Subcutaneous abdominal adipose tissue (tissue), 5 donors: ENCODE measurements at regions not wholly inside any gene's neighbourhood (a gene's known extent, or its start where the extent isn't known, plus 50 kb on each side); places are given as distances from the start of the nearest gene placed in this dataset.

Experiments
- H3K27ac ChIP-seq: one replicate; pipeline ENCODE4 v1.7.0; 2013; ENCODE audit warnings: low read depth, mild to moderate bottlenecking, inconsistent platforms, low read length, moderate library complexity
- H3K27me3 ChIP-seq, 5 donors: one replicate each; pipeline ENCODE4 v1.7.0; 2013; ENCODE audit warnings: low read length in 5 of 5, inconsistent platforms in 1 of 5; ENCODE audit not compliant: control insufficient read depth in 5 of 5, insufficient read depth in 4 of 5
- H3K36me3 ChIP-seq, 5 donors: one replicate each; pipeline ENCODE4 v1.7.0; 2013; ENCODE audit warnings: low read length in 5 of 5; ENCODE audit not compliant: control insufficient read depth in 5 of 5, insufficient read depth in 5 of 5
- H3K4me1 ChIP-seq, 5 donors: one replicate each; pipeline ENCODE4 v1.7.0; 2013; ENCODE audit warnings: low read length in 5 of 5, mild to moderate bottlenecking in 3 of 5, moderate library complexity in 1 of 5; ENCODE audit not compliant: control insufficient read depth in 5 of 5, insufficient read depth in 5 of 5
- H3K4me3 ChIP-seq, 5 donors: one replicate each; pipeline ENCODE4 v1.7.0; 2013; ENCODE audit warnings: low read length in 5 of 5, low read depth in 1 of 5
- H3K9ac ChIP-seq, 5 donors: one replicate each; pipeline ENCODE4 v1.7.0; 2013; ENCODE audit warnings: low read length in 5 of 5, mild to moderate bottlenecking in 4 of 5, moderate library complexity in 3 of 5
- H3K9me3 ChIP-seq, 5 donors: one replicate each; pipeline ENCODE4 v1.7.0; 2013; ENCODE audit warnings: low read length in 5 of 5; ENCODE audit not compliant: control insufficient read depth in 5 of 5
- donor health status: healthy.
- donor health status: healthy.
- donor health status: healthy.
- donor health status: healthy.
- donor health status: healthy.

- no peak overlapping the region for H3K4me3 ChIP-seq
- H3K27me3 ChIP-seq: no peaks in the 10 kb centered on the region
- no peaks in the 10 kb centered on the region for H3K36me3 ChIP-seq
- H3K9me3 ChIP-seq: no peaks in the 10 kb centered on the region
- peaks cover 0 to 9% (median 0%) of the 10 kb centered on the region in 5 donors for H3K4me1 ChIP-seq
- no peak overlapping the region for H3K9ac ChIP-seq
- H3K27ac ChIP-seq: no peak overlapping the region
These were observed 159.9 kb upstream of the PCSK2 start for GRCh38 chr20:17066902-17067301.

GRCh38 chr20:17068084-17068711 lies 158.6 kb upstream of the PCSK2 start:
- Histone ChIP-seq H3K9ac (no peak overlapping the region), H3K27me3 (no peaks in the 10 kb centered on the region)

GRCh38 chr20:17077030-17077429 lies 149.8 kb upstream of the PCSK2 start:
- H3K4me3 ChIP-seq: no peak overlapping the region
- no peaks in the 10 kb centered on the region for H3K27me3 ChIP-seq
- H3K27ac ChIP-seq: no peak overlapping the region
- no peaks in the 10 kb centered on the region for H3K36me3 ChIP-seq
- H3K9ac ChIP-seq: no peak overlapping the region
- peaks cover 0 to 3% (median 0%) of the 10 kb centered on the region in 5 donors for H3K9me3 ChIP-seq
- no peaks in the 10 kb centered on the region for H3K4me1 ChIP-seq

More at GRCh38 chr20:17068084-17068711, 158.6 kb upstream of the PCSK2 start:
- Histone ChIP-seq H3K4me1 (peaks cover 0 to 9% (median 0%) of the 10 kb centered on the region in 5 donors), H3K36me3 (no peaks in the 10 kb centered on the region), H3K27ac (no peak overlapping the region), H3K4me3 (no peak overlapping the region), H3K9me3 (peaks cover 0 to 3% (median 0%) of the 10 kb centered on the region in 5 donors)

- no peaks in the 10 kb centered on the region for H3K4me1 ChIP-seq
- no peaks in the 10 kb centered on the region for H3K36me3 ChIP-seq
- H3K27me3 ChIP-seq: no peaks in the 10 kb centered on the region
- no peak overlapping the region for H3K27ac ChIP-seq
- no peak overlapping the region for H3K9ac ChIP-seq
- peaks cover 0 to 9% (median 0%) of the 10 kb centered on the region in 5 donors for H3K9me3 ChIP-seq
- H3K4me3 ChIP-seq: no peak overlapping the region
These were observed 143.1 kb upstream of the PCSK2 start for GRCh38 chr20:17083738-17084137.

- Histone ChIP-seq H3K4me1 (no peaks in the 10 kb centered on the region), H3K4me3 (no peak overlapping the region), H3K27me3 (no peaks in the 10 kb centered on the region), H3K27ac (no peak overlapping the region), H3K9ac (no peak overlapping the region), H3K36me3 (no peaks in the 10 kb centered on the region), H3K9me3 (peaks cover 0 to 9% (median 0%) of the 10 kb centered on the region in 5 donors)
These were observed 141.9 kb upstream of the PCSK2 start for GRCh38 chr20:17084909-17085308.

- Histone ChIP-seq H3K36me3 (no peaks in the 10 kb centered on the region), H3K4me1 (no peaks in the 10 kb centered on the region), H3K9ac (no peak overlapping the region), H3K9me3 (no peaks in the 10 kb centered on the region), H3K27me3 (no peaks in the 10 kb centered on the region), H3K4me3 (no peak overlapping the region), H3K27ac (no peak overlapping the region)
These were observed 133.1 kb upstream of the PCSK2 start for GRCh38 chr20:17093782-17094181.

GRCh38 chr20:17097603-17098002 lies 129.2 kb upstream of the PCSK2 start:
- Histone ChIP-seq H3K27ac (no peak overlapping the region), H3K9ac (no peak overlapping the region), H3K9me3 (no peaks in the 10 kb centered on the region)

GRCh38 chr20:17100506-17100905 lies 126.3 kb upstream of the PCSK2 start:
- Histone ChIP-seq H3K27me3 (no peaks in the 10 kb centered on the region), H3K9me3 (no peaks in the 10 kb centered on the region), H3K4me3 (no peak overlapping the region), H3K27ac (no peak overlapping the region), H3K36me3 (no peaks in the 10 kb centered on the region), H3K4me1 (no peaks in the 10 kb centered on the region), H3K9ac (no peak overlapping the region)

More at GRCh38 chr20:17097603-17098002, 129.2 kb upstream of the PCSK2 start:
- Histone ChIP-seq H3K4me3 (no peak overlapping the region), H3K4me1 (no peaks in the 10 kb centered on the region), H3K36me3 (no peaks in the 10 kb centered on the region), H3K27me3 (no peaks in the 10 kb centered on the region)

- Histone ChIP-seq H3K27me3 (no peaks in the 10 kb centered on the region), H3K4me3 (no peak overlapping the region), H3K4me1 (no peaks in the 10 kb centered on the region), H3K27ac (no peak overlapping the region), H3K9ac (no peak overlapping the region), H3K9me3 (peaks cover 0 to 4% (median 0%) of the 10 kb centered on the region in 5 donors), H3K36me3 (no peaks in the 10 kb centered on the region)
These were observed 119.7 kb upstream of the PCSK2 start for GRCh38 chr20:17107127-17107526.

GRCh38 chr20:17108896-17109295 lies 117.9 kb upstream of the PCSK2 start:
- no peak overlapping the region for H3K4me3 ChIP-seq
- no peaks in the 10 kb centered on the region for H3K4me1 ChIP-seq
- no peaks in the 10 kb centered on the region for H3K36me3 ChIP-seq
- no peak overlapping the region for H3K27ac ChIP-seq
- H3K9ac ChIP-seq: no peak overlapping the region
- H3K27me3 ChIP-seq: no peaks in the 10 kb centered on the region
- peaks cover 0 to 4% (median 0%) of the 10 kb centered on the region in 5 donors for H3K9me3 ChIP-seq
